Heart right ventricle (tissue), 16 donors: ENCODE measurements at regions not wholly inside any gene's neighbourhood (a gene's known extent, or its start where the extent isn't known, plus 50 kb on each side); places are given as distances from the start of the nearest gene placed in this dataset.

Experiments used
- ATAC-seq, 8 donors: fragments of 200-7000 bp; cut with Tn5 transposase; one replicate each; pipeline ENCODE4 v1.9.1; 2020; ENCODE audit warnings: mild to moderate bottlenecking in 8 of 8, moderate library complexity in 8 of 8, moderate number of reproducible peaks in 1 of 8
- DNase-seq, 2 donors: peaks; one replicate each; pipeline ENCODE4 v3.0.0-alpha.2; 2020
- H3K27ac ChIP-seq, 10 donors: fragments of 200-600 bp; sonication (generic) in 2 of 10; one replicate each; pipeline versions ENCODE4 v1.5.0 to v1.8.0; 2020 to 2022; ENCODE audit warnings: mild to moderate bottlenecking in 3 of 10
- H3K27me3 ChIP-seq, 7 donors: fragments of 200-600 bp; one replicate each; pipeline ENCODE4 v1.8.0; 2021 to 2022; ENCODE audit warnings: mild to moderate bottlenecking in 2 of 7
- H3K36me3 ChIP-seq, 9 donors: fragments of 200-600 bp; sonication (generic) in 1 of 9; one replicate each; pipeline versions ENCODE4 v1.5.0 to v1.8.0; 2020 to 2022; ENCODE audit warnings: mild to moderate bottlenecking in 2 of 9
- H3K4me1 ChIP-seq, 9 donors: fragments of 200-600 bp; sonication (generic) in 1 of 9; one replicate each; pipeline versions ENCODE4 v1.5.0 to v1.8.0; 2020 to 2022; ENCODE audit warnings: mild to moderate bottlenecking in 4 of 9
- H3K4me3 ChIP-seq, 10 donors: fragments of 200-600 bp; sonication (generic) in 2 of 10; one replicate each; pipeline versions ENCODE4 v1.5.0 to v1.8.0; 2020 to 2022; ENCODE audit warnings: mild to moderate bottlenecking in 7 of 10, moderate library complexity in 2 of 10
- H3K9me3 ChIP-seq, 11 donors: fragments of 200-600 bp in 10 of 11; sonication (generic) in 2 of 11; one replicate each; pipeline versions ENCODE4 v1.5.0 to v1.8.0; 2013 to 2022; ENCODE audit warnings: mild to moderate bottlenecking in 2 of 11, control low read depth in 1 of 11, moderate library complexity in 1 of 11
- CTCF ChIP-seq, 9 donors: fragments of 200-600 bp; sonication (generic) in 2 of 9; IDR thresholded peaks; one replicate each; pipeline versions ENCODE4 v1.5.0 to v1.8.0; 2021 to 2022; ENCODE audit warnings: antibody characterized with exemption in 9 of 9, mild to moderate bottlenecking in 5 of 9, moderate library complexity in 1 of 9
- WGBS, 2 donors: extraction: QIAGEN DNeasy Blood & Tissue Kit; methylation state at CpG; one replicate each; pipeline ENCODE4 v1.1.7; 2013; ENCODE audit warnings: inconsistent platforms in 1 of 2; 5-methylcytosine and 5-hydroxymethylcytosine counted together
- intact Hi-C, 10 donors: fragments of 100-400 bp; cut with DNase I; formaldehyde crosslinking; loops; one replicate each; pipeline versions ENCODE4 v1.11.1 to v1.14.2; 2022
- donor health status: Arrhythmogenic right ventricular cardiomyopathy.
- donor health status: ischemic (EF 13 %, LVEDD 7.1; RV severe dilation, severe dysfunction).
- donor health status: healthy with polysubstance abuse.
- donor health status: DM: no; HTN: yes; CAD: no.
- donor health status: DM: no; HTN: no; CAD: no.
- donor health status: ischemic (EF 25% LVEDD 6.9; RV normal size, moderate dysfunction).
- donor health status: ischemic (EF 25% LVEDD 5.7; RV mildly dilated, moderate dysfunction).
- donor health status: healthy.
- donor health status: DM: yes; HTN: yes; CAD: no.
- donor health status: Ischemic cardiomyopathy.
- donor health status: ischemic (EF 35%, LVEDD 5.7; RV mildly dilated, moderate dysfunction).
- donor health status: nonischemic (EF 11% LVEDD 7.7; RV severe dilation, severe dysfunction).
- donor health status: DM: yes; HTN: yes; CAD: no.
- donor health status: PGD.
- donor health status: ischemic (EF 29% LVEDD 5.4; RV normal size, mild dysfunction).
- donor health status: nonischemic (EF 23%, LVEDD 6.1; RV moderate dilation, normal function).

GRCh38 chr4:177239477-177239876, 70.2 kb upstream of the NEIL3 start:
- DNase-seq (no peak), ATAC-seq (no peak)
- 71 to 82% methylated on average over 1 of the region's 1 CpG for whole genome bisulfite sequencing, 2 donors
- Histone ChIP-seq H3K9me3 (no peaks in the 10 kb centered on the region), H3K4me1 (no peaks in the 10 kb centered on the region), H3K36me3 (no peaks in the 10 kb centered on the region), H3K27ac (no peak overlapping the region), H3K27me3 (no peaks in the 10 kb centered on the region), H3K4me3 (no peak overlapping the region)
- no peak for TF ChIP-seq CTCF (IDR thresholded peaks at IDR 0.05)
- intact Hi-C loops = no loop called here

GRCh38 chr4:177239878-177240277, 69.8 kb upstream of the NEIL3 start:
- intact Hi-C loops = no loop called here

GRCh38 chr4:177242651-177243286, 66.9 kb upstream of the NEIL3 start:
- DNase-seq = no peak
- Histone ChIP-seq H3K27ac (no peak overlapping the region), H3K4me1 (no peaks in the 10 kb centered on the region), H3K9me3 (no peaks in the 10 kb centered on the region), H3K27me3 (no peaks in the 10 kb centered on the region), H3K4me3 (no peak overlapping the region), H3K36me3 (no peaks in the 10 kb centered on the region)
- no peak for TF ChIP-seq CTCF (IDR thresholded peaks at IDR 0.05)
- 77 to 82% methylated on average over 7 of the region's 7 CpGs for WGBS, 2 donors
- no peak for ATAC-seq
- intact Hi-C loops = no loop called here

More at GRCh38 chr4:177239878-177240277, 69.8 kb upstream of the NEIL3 start:
- DNase-seq = no peak
- Histone ChIP-seq H3K9me3 (no peaks in the 10 kb centered on the region), H3K27ac (no peak overlapping the region), H3K27me3 (no peaks in the 10 kb centered on the region), H3K4me3 (no peak overlapping the region), H3K36me3 (no peaks in the 10 kb centered on the region), H3K4me1 (no peaks in the 10 kb centered on the region)
- TF ChIP-seq CTCF (IDR thresholded peaks at IDR 0.05) = no peak
- ATAC-seq = no peak

GRCh38 chr4:177246641-177247584, 62.8 kb upstream of the NEIL3 start:
- intact Hi-C loops = no loop called here
- DNase-seq = no peak
- Histone ChIP-seq H3K9me3 (no peaks in the 10 kb centered on the region), H3K27me3 (peaks cover 0 to 10% (median 0%) of the 10 kb centered on the region in 7 donors), H3K27ac (no peak overlapping the region), H3K4me3 (no peak overlapping the region), H3K36me3 (no peaks in the 10 kb centered on the region), H3K4me1 (no peaks in the 10 kb centered on the region)
- no peak for TF ChIP-seq CTCF (IDR thresholded peaks at IDR 0.05)
- ATAC-seq = no peak
- 66 to 69% methylated on average over 10 of the region's 10 CpGs for WGBS, 2 donors
